A673 (cell line): ENCODE measurements at regions not wholly inside any gene's neighbourhood (a gene's known extent, or its start where the extent isn't known, plus 50 kb on each side); places are given as distances from the start of the nearest gene placed in this dataset.

Experiments used
- BruUV-seq: library from RNA; stranded (reverse); fragments of 400-500 nt; replicated peaks from 2 replicates; lab custom pipeline; 2021; lab: Mats Ljungman, UMichigan
- CTCF ChIA-PET: fragments of 300-600 bp; sonication (Branson Sonifier 250); formaldehyde crosslinking; loops from one replicate; lab custom pipeline; 2022; ENCODE audit warnings: antibody characterized with exemption; lab: Charles Lee
- POLR2A ChIA-PET: fragments of 300-600 bp; sonication (Branson Sonifier 250); formaldehyde crosslinking; loops from one replicate; lab custom pipeline; 2022; ENCODE audit warnings: antibody characterized with exemption; ENCODE audit not compliant: low non-redundant PET; lab: Charles Lee
- DNase-seq: peaks from one replicate; pipeline ENCODE4 v3.0.0-alpha.2; 2015; ENCODE audit warnings: low spot score
- H3K27ac ChIP-seq: fragments of 200-600 bp; sonication (generic); 2 replicates; pipeline ENCODE4 v1.5.1; 2016; ENCODE audit warnings: mixed run types, low read depth, mild to moderate bottlenecking, mixed read lengths, antibody characterized with exemption, low read length; ENCODE audit not compliant: poor library complexity, severe bottlenecking
- H3K27me3 ChIP-seq: fragments of 200-600 bp; sonication (generic); replicated peaks from 2 replicates; pipeline ENCODE4 v1.6.1; 2017; ENCODE audit warnings: mixed run types, low read depth, mild to moderate bottlenecking, mixed read lengths, antibody characterized with exemption, low read length; ENCODE audit not compliant: insufficient read depth, poor library complexity
- H3K36me3 ChIP-seq: fragments of 200-600 bp; sonication (generic); 2 replicates; pipeline ENCODE4 v1.6.1; 2016; ENCODE audit warnings: mixed run types, mild to moderate bottlenecking, mixed read lengths, antibody characterized with exemption, low read length; ENCODE audit not compliant: insufficient read depth, poor library complexity, severe bottlenecking
- H3K4me1 ChIP-seq: fragments of 200-600 bp; sonication (generic); 2 replicates; pipeline ENCODE4 v1.6.1; 2017; ENCODE audit warnings: mixed run types, mild to moderate bottlenecking, mixed read lengths, antibody characterized with exemption, low read length; ENCODE audit not compliant: insufficient read depth, poor library complexity, severe bottlenecking
- H3K4me3 ChIP-seq: fragments of 200-600 bp; sonication (generic); 2 replicates; pipeline ENCODE4 v1.5.1; 2016; ENCODE audit warnings: low read depth, mixed run types, mild to moderate bottlenecking, mixed read lengths, low read length; ENCODE audit not compliant: poor library complexity, severe bottlenecking
- H3K9me3 ChIP-seq: fragments of 200-600 bp; sonication (generic); 2 replicates; pipeline ENCODE4 v1.6.1; 2016; ENCODE audit warnings: mixed run types, low read depth, mild to moderate bottlenecking, mixed read lengths, antibody characterized with exemption, low read length; ENCODE audit not compliant: poor library complexity, severe bottlenecking
- CTCF ChIP-seq: fragments of 300-800, 200-600 bp; sonication (generic); conservative IDR thresholded peaks from 2 replicates; pipeline ENCODE4 v1.5.1; 2017; ENCODE audit warnings: low read depth, mild to moderate bottlenecking, antibody characterized with exemption, low read length, moderate library complexity, mixed read lengths
- EZH2 ChIP-seq: fragments of 200-600 bp; sonication (generic); IDR thresholded peaks from 2 replicates; pipeline ENCODE4 v1.6.1; 2017; ENCODE audit warnings: borderline replicate concordance, low read depth, mild to moderate bottlenecking, mixed read lengths, antibody characterized with exemption, low read length; ENCODE audit not compliant: poor library complexity, severe bottlenecking
- intact Hi-C: fragments of 100-400 bp; cut with micrococcal nuclease; formaldehyde crosslinking; loops from one replicate; pipeline ENCODE4 v1.10.0; 2022; ENCODE audit not compliant: unreplicated experiment

GRCh38 chr2:236915186-236915585 lies 170.5 kb upstream of the COPS8 start:
- ChIA-PET CTCF (no interaction called here), POLR2A (no interaction called here)
- no peaks in the 10 kb centered on the region for H3K9me3 ChIP-seq
- no peaks in the 10 kb centered on the region for H3K4me1 ChIP-seq
- no TSS peak for BruUV-seq
- TF ChIP-seq CTCF (no peak), EZH2 (no peak)
- H3K36me3 ChIP-seq, result no peaks in the 10 kb centered on the region
- intact Hi-C loops, result no loop called here
- no peak for DNase-seq
- H3K27me3 ChIP-seq, result peaks cover 36% of the 10 kb centered on the region
- no peak overlapping the region for H3K4me3 ChIP-seq
- H3K27ac ChIP-seq, result no peak overlapping the region

- TF ChIP-seq EZH2 (no peak), CTCF (no peak)
- peaks cover 36% of the 10 kb centered on the region for H3K27me3 ChIP-seq
- H3K9me3 ChIP-seq, result no peaks in the 10 kb centered on the region
- ChIA-PET CTCF (no interaction called here), POLR2A (no interaction called here)
- intact Hi-C loops, result no loop called here
- no TSS peak for BruUV-seq
- H3K4me3 ChIP-seq, result no peak overlapping the region
- no peaks in the 10 kb centered on the region for H3K36me3 ChIP-seq
- H3K4me1 ChIP-seq, result no peaks in the 10 kb centered on the region
- no peak overlapping the region for H3K27ac ChIP-seq
- DNase-seq, result no peak
Observed at GRCh38 chr2:236915726-236916125, 170.0 kb upstream of the COPS8 start.

GRCh38 chr2:236916181-236916580 lies 169.5 kb upstream of the COPS8 start:
- no peak overlapping the region for H3K4me3 ChIP-seq
- H3K36me3 ChIP-seq, result no peaks in the 10 kb centered on the region
- intact Hi-C loops, result no loop called here
- DNase-seq, result no peak
- peaks cover 32% of the 10 kb centered on the region for H3K27me3 ChIP-seq
- no peaks in the 10 kb centered on the region for H3K4me1 ChIP-seq
- TF ChIP-seq EZH2, result no peak
- TF ChIP-seq CTCF, result no peak
- H3K27ac ChIP-seq, result no peak overlapping the region
- ChIA-PET CTCF (no interaction called here), POLR2A (no interaction called here)
- BruUV-seq, result no TSS peak
- H3K9me3 ChIP-seq, result no peaks in the 10 kb centered on the region
